ENCODE measurements at regions not wholly inside any gene's neighbourhood (a gene's known extent, or its start where the extent isn't known, plus 50 kb on each side); places are given as distances from the start of the nearest gene placed in this dataset.

- TF ChIP-seq, protein P1, sequence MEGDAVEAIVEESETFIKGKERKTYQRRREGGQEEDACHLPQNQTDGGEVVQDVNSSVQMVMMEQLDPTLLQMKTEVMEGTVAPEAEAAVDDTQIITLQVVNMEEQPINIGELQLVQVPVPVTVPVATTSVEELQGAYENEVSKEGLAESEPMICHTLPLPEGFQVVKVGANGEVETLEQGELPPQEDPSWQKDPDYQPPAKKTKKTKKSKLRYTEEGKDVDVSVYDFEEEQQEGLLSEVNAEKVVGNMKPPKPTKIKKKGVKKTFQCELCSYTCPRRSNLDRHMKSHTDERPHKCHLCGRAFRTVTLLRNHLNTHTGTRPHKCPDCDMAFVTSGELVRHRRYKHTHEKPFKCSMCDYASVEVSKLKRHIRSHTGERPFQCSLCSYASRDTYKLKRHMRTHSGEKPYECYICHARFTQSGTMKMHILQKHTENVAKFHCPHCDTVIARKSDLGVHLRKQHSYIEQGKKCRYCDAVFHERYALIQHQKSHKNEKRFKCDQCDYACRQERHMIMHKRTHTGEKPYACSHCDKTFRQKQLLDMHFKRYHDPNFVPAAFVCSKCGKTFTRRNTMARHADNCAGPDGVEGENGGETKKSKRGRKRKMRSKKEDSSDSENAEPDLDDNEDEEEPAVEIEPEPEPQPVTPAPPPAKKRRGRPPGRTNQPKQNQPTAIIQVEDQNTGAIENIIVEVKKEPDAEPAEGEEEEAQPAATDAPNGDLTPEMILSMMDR (IDR thresholded peaks at IDR 0.05; ENCODE audit: insufficient read depth in 1 of 2, low read depth in 1 of 2, low read length in 1 of 2, severe bottlenecking in 1 of 2, unreplicated experiment in 1 of 2), result no peak
- Mint-ChIP-seq H3K27ac (ENCODE audit: unreplicated experiment) (no peak overlapping the region), H3K4me3 (ENCODE audit: unreplicated experiment) (no peak overlapping the region), H3K36me3 (ENCODE audit: insufficient read depth, unreplicated experiment) (no peaks in the 10 kb centered on the region), H3K27me3 (ENCODE audit: insufficient read depth, unreplicated experiment) (peaks cover 61% of the 10 kb centered on the region), H3K9me3 (ENCODE audit: unreplicated experiment) (no peaks in the 10 kb centered on the region), H3K4me1 (ENCODE audit: low read depth, unreplicated experiment) (no peaks in the 10 kb centered on the region)
- BruUV-seq (replicated peaks), result no TSS peak
- DNase-seq, result no peak
- intact Hi-C loops (cut with micrococcal nuclease; ENCODE audit: unreplicated experiment), result no loop called here
- Histone ChIP-seq H3K36me3 (ENCODE audit: control insufficient read depth, insufficient read depth, low read length) (no peaks in the 10 kb centered on the region), H3K4me1 (no peaks in the 10 kb centered on the region), H3K9me3 (no peaks in the 10 kb centered on the region), H3K4me3 (ENCODE audit: low read depth, low read length) (no peak overlapping the region), H3K27me3 (replicated peaks; ENCODE audit: control insufficient read depth, insufficient read depth, low read length) (no peaks in the 10 kb centered on the region; the same call in 1 of the 2 replicates)
- ChIA-PET POLR2A (no interaction called here), CTCF (no interaction called here)
Measured at GRCh38 chr2:2692599-2693389, 361.7 kb upstream of the MYT1L start.

- Histone ChIP-seq H3K9me3 (no peaks in the 10 kb centered on the region), H3K4me3 (ENCODE audit: low read depth, low read length) (no peak overlapping the region), H3K27me3 (replicated peaks; ENCODE audit: control insufficient read depth, insufficient read depth, low read length) (no peaks in the 10 kb centered on the region; the same call in 1 of the 2 replicates), H3K36me3 (ENCODE audit: control insufficient read depth, insufficient read depth, low read length) (no peaks in the 10 kb centered on the region), H3K4me1 (no peaks in the 10 kb centered on the region)
- no peak for DNase-seq
- Mint-ChIP-seq H3K27ac (ENCODE audit: unreplicated experiment) (no peak overlapping the region), H3K27me3 (ENCODE audit: insufficient read depth, unreplicated experiment) (peaks cover 51% of the 10 kb centered on the region), H3K4me1 (ENCODE audit: low read depth, unreplicated experiment) (no peaks in the 10 kb centered on the region), H3K36me3 (ENCODE audit: insufficient read depth, unreplicated experiment) (no peaks in the 10 kb centered on the region), H3K4me3 (ENCODE audit: unreplicated experiment) (no peak overlapping the region), H3K9me3 (ENCODE audit: unreplicated experiment) (no peaks in the 10 kb centered on the region)
- CTCF ChIA-PET, result no interaction called here
- TF ChIP-seq, protein P1 (IDR thresholded peaks at IDR 0.05; ENCODE audit: insufficient read depth in 1 of 2, low read depth in 1 of 2, low read length in 1 of 2, severe bottlenecking in 1 of 2, unreplicated experiment in 1 of 2), result no peak
- POLR2A ChIA-PET, result no interaction called here
- intact Hi-C loops (cut with micrococcal nuclease; ENCODE audit: unreplicated experiment), result no loop called here
- BruUV-seq (replicated peaks), result no TSS peak
Measured at GRCh38 chr2:2691419-2691818, 360.3 kb upstream of the MYT1L start.

DNA sequence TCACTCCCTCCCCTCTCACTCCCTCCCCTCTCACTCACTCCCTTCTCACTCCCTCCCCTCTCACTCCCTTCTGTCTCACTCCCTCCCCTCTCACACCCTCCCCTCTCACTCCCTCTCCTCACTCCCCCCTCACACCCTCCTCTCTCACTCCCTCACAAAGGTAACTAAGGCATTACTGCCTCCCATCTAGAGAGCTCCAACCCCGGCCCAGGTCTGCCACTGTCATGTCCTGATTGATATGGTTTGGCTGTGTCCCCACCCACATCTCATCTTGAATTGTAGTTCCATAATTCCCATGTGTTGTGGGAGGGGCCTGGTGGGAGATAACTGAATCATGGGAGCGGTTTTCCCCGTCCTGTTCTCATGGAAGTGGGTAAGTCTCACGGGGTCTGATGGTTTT is 359.9 kb upstream of the MYT1L start:
- Histone ChIP-seq H3K36me3 (ENCODE audit: control insufficient read depth, insufficient read depth, low read length) (no peaks in the 10 kb centered on the region), H3K9me3 (no peaks in the 10 kb centered on the region), H3K4me3 (ENCODE audit: low read depth, low read length) (no peak overlapping the region), H3K4me1 (no peaks in the 10 kb centered on the region), H3K27me3 (replicated peaks; ENCODE audit: control insufficient read depth, insufficient read depth, low read length) (no peaks in the 10 kb centered on the region; the same call in 1 of the 2 replicates)
- no peak for DNase-seq
- intact Hi-C loops (cut with micrococcal nuclease; ENCODE audit: unreplicated experiment), result no loop called here
- peaks cover 53% of the 10 kb centered on the region for H3K27me3 Mint-ChIP-seq (ENCODE audit: insufficient read depth, unreplicated experiment)
- POLR2A ChIA-PET, result no interaction called here
- no peaks in the 10 kb centered on the region for H3K4me1 Mint-ChIP-seq (ENCODE audit: low read depth, unreplicated experiment)
- TF ChIP-seq, protein P1 (IDR thresholded peaks at IDR 0.05; ENCODE audit: insufficient read depth in 1 of 2, low read depth in 1 of 2, low read length in 1 of 2, severe bottlenecking in 1 of 2, unreplicated experiment in 1 of 2), result no peak
- no peak overlapping the region for H3K4me3 Mint-ChIP-seq (ENCODE audit: unreplicated experiment)
- H3K27ac Mint-ChIP-seq (ENCODE audit: unreplicated experiment), result no peak overlapping the region
- H3K36me3 Mint-ChIP-seq (ENCODE audit: insufficient read depth, unreplicated experiment), result no peaks in the 10 kb centered on the region
- H3K9me3 Mint-ChIP-seq (ENCODE audit: unreplicated experiment), result no peaks in the 10 kb centered on the region
- CTCF ChIA-PET, result no interaction called here
- no TSS peak for BruUV-seq (replicated peaks)

Measured in Caco-2 (cell line).